GM18505 (cell line): ENCODE measurements at regions not wholly inside any gene's neighbourhood (a gene's known extent, or its start where the extent isn't known, plus 50 kb on each side); places are given as distances from the start of the nearest gene placed in this dataset.
"Not testable (repeated sequence)": the region's sequence is repeated elsewhere in the genome, so short reads cannot be mapped to it uniquely, and the experiment has no call there.

ENCODE experiments used
- ATAC-seq: cut with Tn5 transposase; IDR thresholded peaks from one replicate; pipeline ENCODE4 v1.9.1; 2021; ENCODE audit not compliant: unreplicated experiment
- POLR2A ChIP-seq: IDR thresholded peaks from 4 replicates; pipeline ENCODE4 v1.6.1; 2011; ENCODE audit warnings: borderline replicate concordance; ENCODE audit not compliant: insufficient read depth, insufficient read length; ENCODE audit errors: extremely low read depth

- ATAC-seq: no peak
- TF ChIP-seq POLR2A: no peak
Observed at GRCh38 chr9:30506749-30507148, 1877.7 kb upstream of the ACO1 start.

- no peak for TF ChIP-seq POLR2A
- no peak for ATAC-seq
Observed at GRCh38 chr9:30507166-30507565, 1877.3 kb upstream of the ACO1 start.

GRCh38 chr9:30511666-30512065 is 1872.8 kb upstream of the ACO1 start:
- TF ChIP-seq POLR2A: no peak
- no peak for ATAC-seq

GRCh38 chr9:30519166-30519565 is 1865.3 kb upstream of the ACO1 start:
- no peak for TF ChIP-seq POLR2A
- ATAC-seq: no peak

- no peak for TF ChIP-seq POLR2A
- no peak for ATAC-seq
Observed at GRCh38 chr9:30519756-30520155, 1864.7 kb upstream of the ACO1 start.

GRCh38 chr9:30522061-30522460 is 1862.4 kb upstream of the ACO1 start:
- no peak for TF ChIP-seq POLR2A
- ATAC-seq: no peak

- TF ChIP-seq POLR2A: no peak
- no peak for ATAC-seq
Observed at GRCh38 chr9:30522486-30522885, 1862.0 kb upstream of the ACO1 start.

- ATAC-seq: no peak
- TF ChIP-seq POLR2A: no peak
Observed at GRCh38 chr9:30524311-30524710, 1860.1 kb upstream of the ACO1 start.

- TF ChIP-seq POLR2A: no peak
- ATAC-seq: no peak
Observed at GRCh38 chr9:30534455-30534854, 1850.0 kb upstream of the ACO1 start.

- no peak for TF ChIP-seq POLR2A
- no peak for ATAC-seq
Observed at GRCh38 chr9:30534896-30535295, 1849.5 kb upstream of the ACO1 start.

GRCh38 chr9:30536494-30536893 is 1847.9 kb upstream of the ACO1 start:
- TF ChIP-seq POLR2A: no peak
- ATAC-seq: no peak

- ATAC-seq: not testable (repeated sequence)
Observed at GRCh38 chr9:30539696-30540095, 1844.7 kb upstream of the ACO1 start.

- ATAC-seq: no peak
- TF ChIP-seq POLR2A: no peak
Observed at GRCh38 chr9:30574355-30575151, 1809.9 kb upstream of the ACO1 start.

- TF ChIP-seq POLR2A: no peak
- ATAC-seq: no peak
Observed at GRCh38 chr9:30575218-30575617, 1809.2 kb upstream of the ACO1 start.

- TF ChIP-seq POLR2A: no peak
- ATAC-seq: no peak
Observed at GRCh38 chr9:30575691-30576090, 1808.8 kb upstream of the ACO1 start.
